Superior temporal gyrus (tissue), 1 donor: ENCODE measurements at regions not wholly inside any gene's neighbourhood (a gene's known extent, or its start where the extent isn't known, plus 50 kb on each side); places are given as distances from the start of the nearest gene placed in this dataset.

ENCODE experiments used
- DNase-seq: peaks from one replicate; pipeline ENCODE4 v3.0.0-alpha.2; 2016; ENCODE audit errors: extremely low spot score

- peak; percentile 62 for DNase-seq
These were observed 99.4 kb upstream of the SERP2 start for GRCh38 chr13:44273991-44274770.

GRCh38 chr13:44274771-44275205, 98.8 kb upstream of the SERP2 start:
- peak; percentile 29 for DNase-seq

GRCh38 chr13:44275381-44275780, 98.2 kb upstream of the SERP2 start:
- DNase-seq, result no peak

GRCh38 chr13:44276061-44276460, 97.6 kb upstream of the SERP2 start:
- DNase-seq, result no peak

- no peak for DNase-seq
These were observed 96.2 kb upstream of the SERP2 start for GRCh38 chr13:44277459-44277858.

- DNase-seq, result no peak
These were observed 95.5 kb upstream of the SERP2 start for GRCh38 chr13:44278166-44278565.

- no peak for DNase-seq
These were observed 93.2 kb upstream of the SERP2 start for GRCh38 chr13:44280456-44280855.

GRCh38 chr13:44281252-44282000, 92.2 kb upstream of the SERP2 start:
- DNase-seq, result no peak

GRCh38 chr13:44283600-44283999, 90.0 kb upstream of the SERP2 start:
- no peak for DNase-seq

GRCh38 chr13:44287958-44288357, 85.7 kb upstream of the SERP2 start:
- no peak for DNase-seq

- DNase-seq, result no peak
These were observed 81.1 kb upstream of the SERP2 start for GRCh38 chr13:44292545-44292944.

- DNase-seq, result no peak
These were observed 80.2 kb upstream of the SERP2 start for GRCh38 chr13:44293374-44293773.

GRCh38 chr13:44293908-44294735, 79.5 kb upstream of the SERP2 start:
- DNase-seq, result peak; percentile 56

GRCh38 chr13:44294876-44295275, 78.7 kb upstream of the SERP2 start:
- no peak for DNase-seq

- no peak for DNase-seq
These were observed 76.8 kb upstream of the SERP2 start for GRCh38 chr13:44296856-44297255.

GRCh38 chr13:44298314-44298713, 75.3 kb upstream of the SERP2 start:
- no peak for DNase-seq

- no peak for DNase-seq
These were observed 74.3 kb upstream of the SERP2 start for GRCh38 chr13:44299152-44299943.

GRCh38 chr13:44300895-44301638, 72.6 kb upstream of the SERP2 start:
- no peak for DNase-seq

GRCh38 chr13:44301639-44302015, 72.0 kb upstream of the SERP2 start:
- DNase-seq, result no peak

GRCh38 chr13:44302233-44302632, 71.4 kb upstream of the SERP2 start:
- no peak for DNase-seq
